IMR-90 (cell line): ENCODE measurements at regions not wholly inside any gene's neighbourhood (a gene's known extent, or its start where the extent isn't known, plus 50 kb on each side); places are given as distances from the start of the nearest gene placed in this dataset.

ENCODE experiments used
- ATAC-seq: fragments of 200-7000 bp; cut with Tn5 transposase; 2 replicates; pipeline ENCODE4 v1.9.1; 2020; ENCODE audit warnings: low read depth, mild to moderate bottlenecking, moderate library complexity
- BruUV-seq: library from RNA; stranded (reverse); fragments of 400-500 nt; replicated peaks from 2 replicates; lab custom pipeline; 2021; lab: Mats Ljungman, UMichigan
- CTCF ChIA-PET: fragments of 300-600 bp; formaldehyde crosslinking; extraction: SDS; loops from one replicate; lab custom pipeline; 2021; ENCODE audit warnings: antibody characterized with exemption; lab: Yijun Ruan, JAX
- POLR2A ChIA-PET: fragments of 300-600 bp; sonication (Branson Sonifier 250); formaldehyde crosslinking; loops from one replicate; lab custom pipeline; 2022; ENCODE audit warnings: antibody characterized with exemption; ENCODE audit not compliant: unreplicated experiment; lab: Charles Lee
- DNase-seq: peaks from one replicate; pipeline ENCODE4 v3.0.0; 2013
- H2AFZ ChIP-seq: replicated peaks from 2 replicates; pipeline ENCODE3; 2013; ENCODE audit warnings: low read length, mild to moderate bottlenecking; ENCODE audit not compliant: poor library complexity
- H2AK5ac ChIP-seq: 2 replicates; pipeline ENCODE4 v1.6.1; 2013; ENCODE audit warnings: low read depth, low read length, inconsistent platforms
- H2AK9ac ChIP-seq: replicated peaks from 2 replicates; pipeline ENCODE3; 2013; ENCODE audit warnings: mild to moderate bottlenecking, low read depth, low read length, moderate library complexity; ENCODE audit not compliant: poor library complexity
- H2BK120ac ChIP-seq: 2 replicates; pipeline ENCODE4 v1.6.1; 2013; ENCODE audit warnings: low read depth, low read length, inconsistent platforms
- H2BK15ac ChIP-seq: 3 replicates; pipeline ENCODE4 v1.6.1; 2013; ENCODE audit warnings: low read depth, low read length, inconsistent platforms
- H2BK20ac ChIP-seq: 2 replicates; pipeline ENCODE4 v1.6.1; 2013; ENCODE audit warnings: low read depth, mild to moderate bottlenecking, inconsistent platforms, low read length, moderate library complexity
- H2BK5ac ChIP-seq: 2 replicates; pipeline ENCODE4 v1.6.1; 2013; ENCODE audit warnings: mild to moderate bottlenecking, low read depth, low read length, inconsistent platforms; ENCODE audit not compliant: poor library complexity, severe bottlenecking
- H3K14ac ChIP-seq: replicated peaks from 2 replicates; pipeline ENCODE4 v1.6.1; 2013; ENCODE audit warnings: low read depth, low read length, inconsistent platforms
- H3K18ac ChIP-seq: 2 replicates; pipeline ENCODE4 v1.6.1; 2013; ENCODE audit warnings: low read depth, low read length, control low read depth
- H3K23ac ChIP-seq: 2 replicates; pipeline ENCODE4 v1.6.1; 2013; ENCODE audit warnings: low read depth, low read length, inconsistent platforms
- H3K27ac ChIP-seq: 2 replicates; pipeline ENCODE4 v1.5.1; 2013; ENCODE audit warnings: mild to moderate bottlenecking, control low read depth, low read length; ENCODE audit not compliant: insufficient read depth
- H3K27me3 ChIP-seq: 2 replicates; pipeline ENCODE4 v1.6.1; 2013; ENCODE audit warnings: low read length; ENCODE audit not compliant: control insufficient read depth, insufficient read depth
- H3K36me3 ChIP-seq: 2 replicates; pipeline ENCODE4 v1.6.1; 2013; ENCODE audit warnings: low read length, mixed read lengths; ENCODE audit not compliant: control insufficient read depth, insufficient read depth
- H3K4ac ChIP-seq: 2 replicates; pipeline ENCODE4 v1.6.1; 2013; ENCODE audit warnings: low read depth, low read length, inconsistent platforms
- H3K4me1 ChIP-seq: 2 replicates; pipeline ENCODE4 v1.6.1; 2013; ENCODE audit warnings: low read length, mixed read lengths; ENCODE audit not compliant: control insufficient read depth, insufficient read depth
- H3K4me2 ChIP-seq: 2 replicates; pipeline ENCODE4 v1.6.1; 2013; ENCODE audit warnings: low read depth, mild to moderate bottlenecking, control low read depth, low read length, moderate library complexity
- H3K4me3 ChIP-seq: 2 replicates; pipeline ENCODE4 v1.5.1; 2013; ENCODE audit warnings: low read depth, mild to moderate bottlenecking, control low read depth, low read length, moderate library complexity; ENCODE audit not compliant: insufficient read depth
- H3K56ac ChIP-seq: 2 replicates; pipeline ENCODE4 v1.6.1; 2013; ENCODE audit warnings: low read length, inconsistent platforms; ENCODE audit not compliant: insufficient read depth; ENCODE audit errors: extremely low read depth
- H3K79me1 ChIP-seq, 2 experiments: 2 replicates each; pipeline ENCODE4 v1.6.1; 2013; ENCODE audit warnings: low read length in 2 of 2, inconsistent platforms in 1 of 2, low read depth in 1 of 2
- H3K9ac ChIP-seq: 2 replicates; pipeline ENCODE4 v1.6.1; 2013; ENCODE audit warnings: low read depth, low read length, control low read depth
- H3K9me1 ChIP-seq: 2 replicates; pipeline ENCODE4 v1.6.1; 2013; ENCODE audit warnings: low read length, inconsistent platforms; ENCODE audit not compliant: insufficient read depth
- H3K9me3 ChIP-seq: 2 replicates; pipeline ENCODE4 v1.6.1; 2013; ENCODE audit warnings: low read length; ENCODE audit not compliant: control insufficient read depth, insufficient read depth
- H4K20me1 ChIP-seq: 2 replicates; pipeline ENCODE4 v1.6.1; 2013; ENCODE audit warnings: low read length, inconsistent platforms; ENCODE audit not compliant: insufficient read depth
- H4K5ac ChIP-seq: 2 replicates; pipeline ENCODE4 v1.6.1; 2013; ENCODE audit warnings: mild to moderate bottlenecking, low read depth, low read length, control low read depth
- H4K8ac ChIP-seq, 2 experiments: 2 replicates each; pipeline ENCODE4 v1.6.1; 2013; ENCODE audit warnings: low read depth in 2 of 2, low read length in 2 of 2, control low read depth in 1 of 2, inconsistent platforms in 1 of 2
- H4K91ac ChIP-seq: 2 replicates; pipeline ENCODE4 v1.6.1; 2013; ENCODE audit warnings: low read depth, low read length, inconsistent platforms; ENCODE audit not compliant: insufficient read depth
- BHLHE40 ChIP-seq: fragments of 150-350 bp; IDR thresholded peaks from 2 replicates; pipeline ENCODE4 v1.6.1; 2016; ENCODE audit warnings: mild to moderate bottlenecking, low read depth, low read length
- CEBPB ChIP-seq: IDR thresholded peaks from 2 replicates; pipeline ENCODE4 v1.6.1; 2012; ENCODE audit warnings: low read depth, low read length, improper control_type of control experiment
- CHD1 ChIP-seq: IDR thresholded peaks from 2 replicates; pipeline ENCODE4 v1.6.1; 2012; ENCODE audit warnings: low read depth, low read length, improper control_type of control experiment
- CTCF ChIP-seq: conservative IDR thresholded peaks from 2 replicates; pipeline ENCODE4 v1.5.1; 2012; ENCODE audit warnings: mild to moderate bottlenecking, low read depth, low read length, improper control_type of control experiment
- ELK1 ChIP-seq: fragments of 150-350 bp; IDR thresholded peaks from 2 replicates; pipeline ENCODE4 v1.6.1; 2016; ENCODE audit warnings: low read depth, mild to moderate bottlenecking, low read length, moderate library complexity, borderline replicate concordance
- FOS ChIP-seq: fragments of 150-350 bp; IDR thresholded peaks from 2 replicates; pipeline ENCODE4 v1.6.1; 2016; ENCODE audit warnings: low read depth, low read length
- MAFK ChIP-seq: IDR thresholded peaks from 2 replicates; pipeline ENCODE4 v1.6.1; 2012; ENCODE audit warnings: low read depth, low read length, improper control_type of control experiment
- MAZ ChIP-seq: IDR thresholded peaks from 2 replicates; pipeline ENCODE4 v1.6.1; 2012; ENCODE audit warnings: low read depth, mild to moderate bottlenecking, low read length, improper control_type of control experiment, moderate library complexity, borderline replicate concordance
- MXI1 ChIP-seq: IDR thresholded peaks from 2 replicates; pipeline ENCODE4 v1.6.1; 2012; ENCODE audit warnings: low read depth, mild to moderate bottlenecking, low read length, moderate library complexity, borderline replicate concordance
- NFE2L2 ChIP-seq: fragments of 150-350 bp; IDR thresholded peaks from 2 replicates; pipeline ENCODE4 v1.6.1; 2016; ENCODE audit warnings: low read depth, mild to moderate bottlenecking, low read length
- POLR2A ChIP-seq: IDR thresholded peaks from 2 replicates; pipeline ENCODE4 v1.6.1; 2012; ENCODE audit warnings: mild to moderate bottlenecking, low read depth, low read length
- RAD21 ChIP-seq: IDR thresholded peaks from 2 replicates; pipeline ENCODE4 v1.6.1; 2012; ENCODE audit warnings: low read length, improper control_type of control experiment
- RCOR1 ChIP-seq: IDR thresholded peaks from 2 replicates; pipeline ENCODE4 v1.6.1; 2012; ENCODE audit warnings: mild to moderate bottlenecking, low read length, improper control_type of control experiment; ENCODE audit not compliant: insufficient replicate concordance
- RFX5 ChIP-seq: IDR thresholded peaks from 2 replicates; pipeline ENCODE4 v1.8.0; 2012; ENCODE audit warnings: low read depth, mild to moderate bottlenecking, low read length, moderate library complexity
- SMC3 ChIP-seq: fragments of 150-350 bp; IDR thresholded peaks from 2 replicates; pipeline ENCODE4 v1.6.1; 2016; ENCODE audit warnings: low read depth, mild to moderate bottlenecking, antibody characterized with exemption, low read length, moderate library complexity
- USF2 ChIP-seq: fragments of 150-350 bp; IDR thresholded peaks from 2 replicates; pipeline ENCODE4 v1.6.1; 2017; ENCODE audit warnings: mild to moderate bottlenecking, antibody characterized with exemption, low read length, low read depth
- WGBS, 2 experiments: methylation state at CpG; one replicate each; pipeline versions ENCODE4 v1.1.5 to v1.1.7; 2013; ENCODE audit warnings: missing lambda C conversion rate in 2 of 2; ENCODE audit not compliant: insufficient read length in 1 of 2; ENCODE audit errors: extremely low coverage in 2 of 2; 5-methylcytosine and 5-hydroxymethylcytosine counted together
- dilution Hi-C: fragments of 300-500 bp; cut with HindIII; formaldehyde crosslinking; loops from one replicate; pipeline ENCODE4 v1.14.3; 2018; ENCODE audit warnings: low sequenced_read_pairs; ENCODE audit not compliant: unreplicated experiment
- in situ Hi-C: fragments of 300-500 bp; cut with MboI; formaldehyde crosslinking; loops from 3 replicates; pipeline ENCODE4 v1.14.3; 2019; ENCODE audit warnings: low sequenced_read_pairs, inconsistent platforms, mixed read lengths
- intact Hi-C: fragments of 100-400 bp; cut with micrococcal nuclease; formaldehyde crosslinking; loops from 2 replicates; pipeline ENCODE4 v1.10.0; 2022

GRCh38 chrX:101750744-101751143 lies 91.1 kb upstream of the ARMCX2 start:
- Histone ChIP-seq H2AFZ (no peak overlapping the region), H3K4me2 (no peak overlapping the region), H2BK15ac (no peak overlapping the region), H4K91ac (no peak overlapping the region), H3K27ac (no peak overlapping the region), H3K9me3 (no peaks in the 10 kb centered on the region), H2AK9ac (no peak overlapping the region), H3K56ac (no peak overlapping the region), H3K79me1 (no peaks in the 10 kb centered on the region), H3K36me3 (no peaks in the 10 kb centered on the region), H3K4ac (no peak overlapping the region), H2BK20ac (no peak overlapping the region), H2AK5ac (no peak overlapping the region), H3K23ac (no peak overlapping the region), H3K4me3 (no peak overlapping the region), H3K14ac (no peak overlapping the region), H3K9ac (no peak overlapping the region), H3K18ac (no peak overlapping the region), H3K9me1 (no peaks in the 10 kb centered on the region), H3K4me1 (no peaks in the 10 kb centered on the region), H2BK5ac (no peak overlapping the region), H4K20me1 (no peaks in the 10 kb centered on the region), H3K27me3 (peaks cover 1% of the 10 kb centered on the region), H4K8ac (no peak overlapping the region), H2BK120ac (no peak overlapping the region), H4K5ac (no peak overlapping the region)
- ChIA-PET CTCF (no interaction called here), POLR2A (no interaction called here)
- BruUV-seq = no TSS peak
- no peak for DNase-seq
- in situ Hi-C loops (no loop called here), intact Hi-C loops (no loop called here), dilution Hi-C loops (no loop called here)
- no peak for ATAC-seq
- WGBS, 2 experiments = no CpG with 5 or more reads among the region's 4 CpGs
- TF ChIP-seq CTCF (no peak), MAFK (no peak), FOS (no peak), POLR2A (no peak), RFX5 (no peak), BHLHE40 (no peak), CEBPB (no peak), MXI1 (no peak), NFE2L2 (no peak), RAD21 (no peak), CHD1 (no peak), USF2 (no peak), RCOR1 (no peak), ELK1 (no peak), SMC3 (no peak), MAZ (no peak)
